GM21515 (cell line): ENCODE measurements at regions not wholly inside any gene's neighbourhood (a gene's known extent, or its start where the extent isn't known, plus 50 kb on each side); places are given as distances from the start of the nearest gene placed in this dataset.
"Not testable (repeated sequence)": the region's sequence is repeated elsewhere in the genome, so short reads cannot be mapped to it uniquely, and the experiment has no call there.

ENCODE experiments used
- ATAC-seq: cut with Tn5 transposase; IDR thresholded peaks from one replicate; pipeline ENCODE4 v1.9.1; 2021; ENCODE audit not compliant: unreplicated experiment

DNA sequence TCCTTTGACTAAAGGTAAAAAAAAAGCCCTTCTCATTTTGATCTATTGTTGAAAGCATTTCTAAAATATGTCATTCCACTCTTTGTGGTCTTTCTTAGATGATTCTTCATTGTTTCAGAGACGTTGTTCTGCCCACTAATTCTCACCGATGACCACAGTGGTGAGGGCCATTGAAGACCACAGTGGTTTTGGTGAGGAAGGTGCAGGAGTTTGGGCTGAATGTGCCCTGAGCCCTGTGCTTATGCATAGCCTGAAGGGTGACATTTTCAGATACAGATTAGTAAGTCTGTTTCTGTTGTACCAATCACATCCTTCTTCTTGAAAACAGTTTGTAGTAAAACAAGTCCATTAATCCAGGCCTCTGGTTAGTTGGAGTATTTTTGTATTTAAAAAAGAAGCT lies 251.3 kb upstream of the ATP5MC3 start:
- ATAC-seq, result no peak

DNA sequence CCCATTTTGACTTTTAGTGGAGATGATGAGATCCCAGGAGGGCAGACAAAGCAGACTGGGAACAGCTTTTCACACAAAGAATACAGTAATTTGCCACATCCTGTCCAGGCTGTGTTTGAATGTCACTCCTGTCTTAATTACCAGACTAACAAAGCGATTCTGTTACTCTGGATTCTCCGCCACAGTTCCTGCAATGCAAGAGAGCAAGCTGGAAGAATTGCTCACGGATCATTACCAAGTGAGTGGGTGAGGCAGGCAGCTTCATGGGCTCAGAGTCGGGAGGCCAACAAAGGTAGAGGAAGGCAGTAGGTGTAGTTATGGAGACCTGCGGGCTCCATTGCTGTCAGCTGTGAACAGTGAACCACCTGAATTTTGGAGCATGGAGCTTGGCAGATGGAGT lies 250.5 kb upstream of the ATP5MC3 start:
- no peak for ATAC-seq

DNA sequence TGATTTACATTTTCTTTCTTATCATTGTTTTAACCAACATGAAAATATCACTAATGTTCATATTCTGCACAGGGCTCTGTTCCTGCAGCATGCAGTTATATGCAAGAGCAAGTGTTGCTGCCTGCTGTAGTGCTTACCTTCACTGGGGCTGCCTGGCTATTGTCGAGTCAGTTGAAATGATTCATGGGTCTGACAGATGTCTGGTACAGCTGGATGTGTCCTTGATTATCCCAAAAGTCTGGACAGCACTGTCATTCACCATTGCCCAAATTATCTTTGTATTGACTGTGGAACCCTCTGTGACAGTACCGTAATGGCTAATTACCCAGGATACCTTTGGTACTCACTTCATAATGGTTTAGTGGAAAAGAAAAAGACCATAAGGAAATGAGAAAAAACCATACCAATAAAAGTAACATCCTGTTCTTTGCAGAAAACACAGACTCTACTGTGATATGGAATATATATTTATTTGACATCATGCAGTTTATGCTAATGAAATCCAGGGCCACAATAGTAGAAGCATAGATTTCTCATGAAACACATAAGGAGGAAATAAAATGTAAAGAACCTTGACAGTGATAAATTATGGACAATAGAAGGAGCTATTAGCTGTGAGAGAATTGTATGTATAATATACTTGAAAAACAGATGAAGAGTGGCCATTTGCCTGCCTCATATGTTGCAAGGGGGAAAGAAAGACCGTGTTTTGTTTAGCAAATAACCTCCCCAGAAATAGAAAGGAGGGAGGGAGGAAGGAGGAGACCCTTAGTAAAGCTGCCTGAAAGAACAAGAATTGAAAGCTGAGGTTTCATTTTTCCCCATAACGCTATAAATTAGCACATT lies 249.8 kb upstream of the ATP5MC3 start:
- no peak for ATAC-seq

DNA sequence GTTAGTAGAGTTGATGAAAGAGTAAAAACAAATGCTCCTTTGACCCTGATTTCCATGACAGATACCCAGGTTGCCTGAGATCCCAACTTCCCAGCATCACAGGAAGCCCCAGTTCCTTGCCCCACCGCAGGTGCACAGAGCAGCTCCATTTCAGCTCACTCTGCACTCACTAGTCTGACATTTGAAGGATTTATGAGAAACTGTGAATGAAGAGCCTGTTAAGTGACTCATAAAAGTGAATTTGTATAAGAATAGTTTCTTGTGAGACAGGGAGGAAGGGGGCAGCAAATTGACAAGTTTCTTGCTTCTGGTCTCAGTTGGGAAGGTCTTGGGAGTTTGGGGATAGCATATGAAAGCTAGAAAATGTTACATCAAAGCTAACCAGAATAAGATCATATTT lies 248.7 kb upstream of the ATP5MC3 start:
- no peak for ATAC-seq

DNA sequence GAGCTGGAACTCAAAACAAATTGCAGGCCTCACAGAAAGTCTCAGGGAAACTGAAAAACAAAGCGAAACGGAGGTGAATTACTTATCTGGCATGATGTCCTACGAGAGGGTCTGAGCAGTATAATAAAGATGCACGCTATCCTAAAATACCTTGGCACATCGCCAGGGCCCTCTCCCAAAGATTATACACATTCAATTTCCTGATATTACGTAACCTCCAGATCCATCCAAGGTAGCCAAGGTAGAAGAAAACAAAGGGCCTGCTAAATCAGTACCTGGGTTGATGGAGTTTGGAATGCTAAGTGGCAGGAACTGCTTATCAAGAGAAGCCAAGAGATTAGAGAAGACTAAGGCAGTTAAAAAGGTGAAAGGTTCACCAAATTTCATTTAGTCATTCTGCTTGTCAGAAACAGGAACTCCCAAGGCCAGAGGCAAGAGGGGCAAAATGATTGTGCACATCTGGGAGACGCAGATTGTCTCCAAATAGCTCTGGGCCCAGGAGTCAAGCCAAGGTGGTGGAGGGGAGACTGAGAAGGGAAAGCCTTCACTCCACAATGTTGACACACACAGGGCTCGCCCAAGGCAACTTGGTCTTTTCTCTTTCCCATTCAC lies 236.8 kb upstream of the ATP5MC3 start:
- no peak for ATAC-seq

DNA sequence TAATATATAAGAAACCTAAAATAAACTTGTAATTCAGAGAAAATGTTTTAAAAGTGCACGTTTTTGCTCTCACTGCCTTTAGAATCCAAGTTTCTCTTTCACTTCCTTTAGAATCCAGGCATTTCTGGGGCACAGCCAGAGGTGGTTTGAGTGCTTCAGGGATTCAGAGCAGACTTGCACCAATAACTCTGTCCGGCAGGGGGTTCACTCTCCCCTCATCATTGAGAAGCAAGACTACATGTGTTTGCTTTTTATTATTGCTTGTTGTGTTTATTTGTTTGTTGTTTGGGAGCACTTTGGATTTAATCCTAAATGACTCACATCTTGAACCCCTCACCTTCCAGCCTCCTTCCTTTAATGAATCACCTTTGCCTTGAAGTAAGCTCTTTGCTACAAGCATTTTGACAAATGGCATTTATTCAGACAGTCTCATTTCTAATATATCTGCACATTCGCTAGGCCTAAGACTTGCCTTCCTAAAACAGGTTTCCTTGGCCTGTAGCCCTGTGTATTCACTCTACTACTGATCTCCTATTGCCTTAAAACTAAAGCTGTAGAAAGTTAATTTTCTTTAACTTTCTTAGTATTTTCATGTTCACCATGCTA lies 233.5 kb upstream of the ATP5MC3 start:
- no peak for ATAC-seq

DNA sequence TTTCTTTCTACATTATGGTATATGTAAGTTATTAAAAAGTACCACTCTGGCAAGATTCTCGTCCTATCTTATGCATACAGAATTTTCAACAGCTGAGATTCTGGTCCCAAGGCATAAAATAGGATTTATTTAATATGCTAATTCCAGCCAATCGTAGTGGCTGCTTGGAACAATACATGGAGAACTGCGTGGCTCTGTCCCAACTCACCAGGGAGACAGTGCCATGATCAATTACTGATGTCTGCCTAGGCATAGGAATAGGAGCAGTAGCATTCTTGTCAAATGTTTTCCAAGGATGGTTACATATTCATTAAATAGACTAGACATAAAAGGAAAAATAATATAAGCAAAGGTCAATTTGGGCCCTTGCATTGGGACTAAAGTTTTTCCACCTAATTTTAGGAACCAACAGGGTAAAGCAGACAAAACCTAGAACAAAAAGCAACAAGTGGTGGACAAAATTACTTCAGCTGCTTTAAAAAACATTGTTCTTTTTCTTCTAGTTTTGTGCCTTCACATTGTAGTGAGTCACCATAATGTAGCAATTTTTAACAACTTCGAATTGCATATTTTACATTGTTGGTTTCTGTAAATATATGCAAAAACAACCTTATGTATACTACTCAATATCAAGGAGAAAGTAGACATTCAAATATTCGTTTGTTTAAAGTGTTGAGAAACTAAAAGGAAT lies 232.8 kb upstream of the ATP5MC3 start:
- no peak for ATAC-seq

DNA sequence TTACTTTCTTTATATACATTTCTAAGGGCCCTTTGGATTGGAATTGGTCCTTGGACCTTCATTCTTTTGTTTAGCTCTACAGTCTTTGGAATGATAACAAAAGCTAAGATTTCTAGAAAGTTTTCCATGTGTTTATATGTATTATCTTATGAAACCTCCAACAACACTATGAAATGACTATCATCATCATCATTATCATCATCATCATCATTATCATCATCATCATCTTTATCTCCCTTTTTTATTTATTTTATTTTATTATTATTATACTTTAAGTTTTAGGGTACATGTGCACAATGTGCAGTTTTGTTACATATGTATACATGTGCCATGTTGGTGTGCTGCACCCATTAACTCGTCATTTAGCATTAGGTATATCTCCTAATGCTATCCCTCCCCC lies 229.4 kb upstream of the ATP5MC3 start:
- ATAC-seq, result not testable (repeated sequence)

DNA sequence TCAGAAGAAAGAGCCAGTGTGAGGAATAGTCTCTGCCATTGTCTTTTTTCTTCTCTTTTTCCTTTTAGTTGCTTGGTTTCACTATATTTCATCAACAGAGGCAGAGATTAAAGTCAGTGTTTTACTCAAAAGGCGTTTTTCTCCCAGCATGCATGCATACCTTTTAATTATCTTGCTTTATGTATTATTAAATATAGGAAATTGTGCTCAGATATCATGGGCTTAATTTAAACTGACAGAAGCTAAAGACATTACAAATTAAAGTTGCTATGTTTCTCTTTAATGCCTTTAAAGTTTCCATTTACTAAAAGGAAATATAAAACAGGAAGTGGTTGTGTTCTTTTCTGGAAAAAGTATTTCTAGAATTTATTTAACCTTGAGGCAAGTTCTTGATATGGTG lies 223.3 kb upstream of the ATP5MC3 start:
- no peak for ATAC-seq

DNA sequence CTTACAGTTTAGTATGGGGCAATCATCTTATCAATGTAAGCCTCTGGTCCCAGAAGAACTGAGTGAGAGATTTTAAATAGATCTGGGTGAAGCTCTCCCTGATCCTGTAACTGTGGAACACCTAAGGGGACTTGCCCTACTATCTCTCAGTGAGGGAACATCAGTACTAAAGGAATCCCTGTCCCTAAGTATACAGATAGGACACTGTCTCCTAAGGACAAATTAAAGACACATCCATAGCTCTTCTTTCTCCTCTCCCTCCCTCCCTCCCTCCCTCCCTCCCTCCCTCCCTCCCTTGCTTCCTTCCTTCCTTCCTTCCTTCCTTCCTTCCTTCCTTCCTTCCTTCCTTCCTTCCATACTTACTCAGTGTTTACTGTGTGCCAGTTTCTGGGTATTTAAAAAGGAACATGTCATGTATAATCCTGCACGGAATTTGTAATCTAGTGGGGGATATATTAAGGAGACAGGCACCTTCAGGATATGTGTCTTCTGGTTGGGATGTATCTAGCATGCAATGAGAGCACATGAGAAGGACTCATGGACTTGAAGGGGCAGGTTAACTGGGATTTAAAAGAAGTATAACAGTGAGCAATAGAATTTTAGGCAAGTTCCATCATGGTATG lies 222.2 kb upstream of the ATP5MC3 start:
- no peak for ATAC-seq

DNA sequence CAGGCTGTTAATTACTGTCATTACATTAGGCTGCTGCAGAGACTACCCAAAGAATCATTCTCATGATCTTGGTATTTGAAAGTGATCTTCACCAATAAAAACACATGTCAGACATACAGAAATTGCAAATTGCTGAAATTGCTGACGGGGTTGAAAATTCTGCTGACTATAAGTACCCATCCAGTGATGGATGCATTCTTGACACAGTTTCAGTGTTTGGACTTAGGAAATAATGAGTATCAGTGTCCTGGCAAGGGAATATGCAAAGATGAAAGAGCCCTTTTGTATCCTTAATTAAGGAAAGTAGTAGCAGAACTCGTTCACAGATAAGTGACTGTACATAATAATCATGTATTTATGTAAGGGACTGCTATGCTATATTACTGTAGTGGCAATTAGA lies 221.1 kb upstream of the ATP5MC3 start:
- ATAC-seq, result no peak

DNA sequence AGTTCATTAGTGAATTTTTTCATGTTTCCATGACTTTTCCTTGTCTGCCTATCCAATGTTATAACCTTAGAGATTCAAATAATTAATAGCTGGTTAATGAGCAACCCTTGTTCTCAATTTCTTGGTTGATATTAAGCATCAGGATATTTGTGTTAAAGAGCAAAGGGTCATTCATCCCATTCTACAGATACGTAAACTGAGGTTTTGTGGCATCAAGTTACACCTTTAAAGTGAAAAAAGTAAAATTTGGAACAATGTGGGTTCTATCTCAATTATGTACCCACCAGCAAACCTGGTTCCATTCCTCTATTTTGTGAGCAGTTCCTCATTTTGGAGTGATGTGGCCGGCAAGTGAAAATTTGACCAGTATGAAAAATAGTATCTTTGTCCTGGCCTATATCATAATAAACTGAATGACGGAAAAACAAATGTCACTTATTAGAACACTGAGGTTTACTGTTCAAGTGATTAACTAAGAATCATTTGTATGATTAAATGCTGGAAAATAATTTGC lies 220.5 kb upstream of the ATP5MC3 start:
- ATAC-seq, result no peak

DNA sequence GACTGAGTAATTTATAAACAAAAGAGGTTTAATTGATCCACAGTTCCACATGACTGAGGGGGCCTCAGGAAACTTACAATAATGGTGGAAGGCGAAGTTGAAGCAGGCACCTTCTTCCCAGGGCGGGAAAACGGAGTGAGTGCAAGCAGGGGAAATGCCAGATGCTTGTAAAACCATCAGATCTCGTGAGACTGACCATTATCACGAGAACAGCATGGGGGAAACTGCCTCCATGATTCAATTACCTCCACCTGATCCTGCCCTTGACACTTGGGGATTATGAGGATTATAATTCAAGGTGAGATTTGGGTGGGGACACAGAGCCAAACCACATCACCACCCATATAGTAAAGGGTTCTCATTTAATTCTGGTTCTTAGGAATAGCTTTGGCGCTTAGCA lies 219.5 kb upstream of the ATP5MC3 start:
- no peak for ATAC-seq

DNA sequence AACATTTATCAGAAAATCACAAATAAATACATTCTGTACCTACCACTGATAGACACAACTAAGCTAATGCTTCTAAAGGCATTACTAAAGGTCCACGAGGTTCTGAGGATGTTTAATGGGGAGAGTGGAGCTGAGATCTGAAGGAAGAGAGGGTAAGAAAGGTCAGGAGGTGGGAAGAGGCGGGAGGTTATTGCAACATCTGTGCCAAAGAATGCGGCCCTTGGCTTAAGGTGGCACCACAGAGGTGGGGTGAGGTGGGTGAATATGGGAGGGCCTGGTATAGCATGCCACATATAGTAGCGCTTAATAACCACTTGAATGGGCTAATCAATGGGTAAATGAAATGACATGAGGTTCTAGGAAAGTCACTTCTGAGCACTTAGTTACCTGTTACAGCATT lies 217.8 kb upstream of the ATP5MC3 start:
- ATAC-seq, result no peak

DNA sequence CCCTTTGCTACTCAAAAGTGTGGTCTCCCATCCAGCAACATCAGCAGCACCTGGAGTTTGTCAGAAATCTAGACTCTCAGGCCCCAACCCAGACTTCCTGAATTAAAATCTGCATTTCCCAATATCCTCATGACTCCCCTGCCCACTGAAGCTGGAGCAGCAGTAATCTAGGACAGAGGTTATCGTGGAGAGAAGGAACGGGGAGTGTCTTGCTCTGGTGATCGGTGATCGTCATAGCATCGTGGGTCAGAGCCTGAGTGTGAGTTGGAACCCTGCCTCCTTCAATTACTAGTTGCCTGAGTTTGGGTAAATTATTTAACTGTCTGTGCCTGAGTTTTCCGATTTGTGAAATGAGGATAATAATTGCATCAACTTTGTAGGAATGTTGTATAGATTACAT lies 217.3 kb upstream of the ATP5MC3 start:
- ATAC-seq, result no peak

DNA sequence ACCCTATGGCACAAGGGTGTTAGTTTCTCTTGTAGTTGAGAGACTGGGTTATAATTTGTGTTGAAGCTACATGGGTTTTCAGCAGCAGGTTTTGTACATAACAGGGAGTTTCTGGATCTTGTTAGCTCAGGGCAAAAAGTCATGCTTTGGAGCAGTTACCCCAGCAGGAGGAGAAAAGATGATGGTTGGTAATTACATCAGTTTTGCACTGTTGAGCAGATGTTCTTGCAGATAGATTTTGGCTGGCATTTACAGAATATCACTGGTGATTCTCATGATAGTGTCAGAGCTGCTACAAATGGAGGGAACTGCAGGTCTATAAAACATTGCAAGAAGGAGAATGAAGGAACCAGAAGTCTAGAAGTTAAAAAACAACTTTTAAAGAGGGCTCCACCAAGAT lies 215.2 kb upstream of the ATP5MC3 start:
- ATAC-seq, result no peak

DNA sequence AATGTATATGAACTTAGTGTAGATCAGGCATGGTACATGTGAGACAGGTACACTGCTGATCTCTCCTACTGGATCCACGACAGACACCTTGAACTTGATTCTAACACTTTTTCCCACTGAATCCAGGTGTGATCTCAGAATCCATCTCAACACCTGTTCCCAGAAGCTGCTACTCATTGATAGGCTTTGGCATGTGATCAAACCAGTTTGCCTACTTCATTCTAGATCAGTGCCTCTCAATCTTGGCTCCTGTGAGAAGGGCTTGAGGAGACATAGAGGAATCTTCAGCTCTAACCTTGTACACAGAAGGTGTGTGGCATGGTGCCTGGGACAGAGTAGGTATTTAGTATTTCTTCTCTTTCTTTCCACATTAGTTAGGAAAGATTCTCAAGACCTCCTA lies 212.3 kb upstream of the ATP5MC3 start:
- no peak for ATAC-seq

DNA sequence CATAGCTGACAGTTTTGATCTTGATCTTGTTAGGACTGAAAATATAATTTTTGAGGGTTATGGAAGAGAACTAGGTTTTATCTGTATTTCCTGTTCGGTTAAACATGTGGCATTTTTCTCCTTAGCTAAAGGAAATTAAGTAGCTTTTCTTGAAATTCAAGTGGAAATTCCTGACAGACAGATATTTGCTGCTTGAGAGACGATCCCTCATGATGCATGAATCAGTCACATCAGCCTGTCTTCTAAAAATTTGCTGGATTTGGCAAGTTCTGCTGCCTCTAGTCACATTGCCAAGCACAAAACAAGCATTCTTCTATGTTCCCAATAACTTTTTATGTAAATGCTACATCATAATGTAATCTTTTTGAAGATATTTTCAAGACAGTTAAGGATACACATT lies 201.8 kb upstream of the ATP5MC3 start:
- no peak for ATAC-seq

DNA sequence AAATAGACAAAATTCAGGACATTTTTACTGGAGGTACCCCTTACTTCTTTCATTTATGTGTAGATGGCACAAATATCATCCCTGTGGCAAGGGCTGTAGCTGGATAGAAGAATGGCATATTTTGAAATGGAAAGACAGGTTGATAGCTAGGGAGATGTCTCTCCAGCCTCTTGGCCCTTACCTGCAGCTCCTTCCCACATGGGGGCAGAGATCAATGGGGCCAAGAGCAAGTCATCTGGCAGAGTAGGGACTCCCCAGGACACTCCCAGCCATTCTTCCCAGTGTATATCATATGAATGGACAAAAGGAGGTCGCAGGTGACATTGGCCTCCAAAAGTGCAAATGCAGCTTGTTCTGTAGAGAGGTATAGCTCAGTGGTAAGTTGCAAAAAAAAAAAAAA lies 192.2 kb upstream of the ATP5MC3 start:
- ATAC-seq, result no peak

DNA sequence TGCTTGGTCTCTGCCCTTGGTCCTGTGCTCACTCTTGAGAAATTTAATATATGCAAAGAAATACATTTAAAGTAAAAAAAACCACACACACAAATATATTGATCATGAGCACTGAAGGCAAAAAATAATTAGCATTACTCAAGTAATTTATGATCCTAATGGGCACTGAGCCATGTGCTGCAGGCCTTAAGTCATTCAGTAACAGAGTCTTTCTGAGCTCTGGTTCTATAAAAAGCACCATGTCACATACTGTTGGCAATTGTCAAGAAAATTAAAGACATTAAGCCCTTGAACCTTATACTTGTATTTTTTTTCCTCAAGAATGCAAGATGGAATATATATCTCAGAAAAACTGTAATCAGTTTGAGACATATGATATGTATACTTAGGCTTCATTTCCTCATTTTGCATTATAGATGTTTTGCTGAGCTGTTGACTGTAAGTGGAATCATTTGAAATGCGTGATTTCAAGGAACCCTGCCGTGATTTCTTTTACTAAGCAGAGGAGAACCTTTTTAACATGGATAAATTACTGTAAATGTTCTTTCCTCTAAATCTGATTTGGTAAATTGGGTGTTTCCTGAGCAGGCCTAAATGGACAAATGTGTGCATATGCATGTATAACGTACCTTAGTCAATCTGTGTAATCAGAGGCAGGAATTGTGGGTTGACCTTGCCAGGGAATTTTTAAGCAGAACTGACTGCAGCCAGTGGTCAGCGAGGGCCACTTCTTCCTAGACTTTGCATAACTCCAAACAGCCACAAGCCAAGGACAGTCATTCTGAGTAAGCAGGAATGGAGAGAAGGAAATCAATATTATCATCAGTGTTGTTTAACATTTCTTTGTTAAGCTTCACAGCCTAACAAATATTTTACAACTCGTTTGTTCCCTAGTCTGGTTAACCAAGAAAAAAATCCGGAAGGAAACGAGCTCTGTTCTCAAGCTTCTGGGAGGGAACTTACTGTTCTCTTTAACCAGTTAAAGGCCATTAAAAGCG lies 191.5 kb upstream of the ATP5MC3 start:
- ATAC-seq, result no peak
